ENCODE measurements at regions not wholly inside any gene's neighbourhood (a gene's known extent, or its start where the extent isn't known, plus 50 kb on each side); places are given as distances from the start of the nearest gene placed in this dataset.

GRCh38 chr20:4439461-4439860 lies 190.4 kb upstream of the ADRA1D start:
- DNase-seq = no peak
- H3K4me1 Mint-ChIP-seq = no peaks in the 10 kb centered on the region
- no peaks in the 10 kb centered on the region for H3K9me3 Mint-ChIP-seq (ENCODE audit: insufficient read depth)
- CTCF ChIA-PET = no interaction called here
- 81% methylated on average over 5 of the region's 5 CpGs for WGBS (ENCODE audit: insufficient coverage)
- no peak overlapping the region for H3K4me3 Mint-ChIP-seq
- POLR2A ChIA-PET = no interaction called here
- no peaks in the 10 kb centered on the region for H3K36me3 ChIP-seq (replicated peaks in 1 of 2; ENCODE audit: control extremely low read depth in 1 of 2, control insufficient read depth in 1 of 2, extremely low read depth in 1 of 2, insufficient read depth in 2 of 2, low read length in 1 of 2)
- no peak overlapping the region for H3K4me2 ChIP-seq (replicated peaks; ENCODE audit: low read depth, low read length, poor library complexity, severe bottlenecking)
- H3K79me2 ChIP-seq (ENCODE audit: control insufficient read depth, insufficient read depth, low read length) = no peaks in the 10 kb centered on the region
- TF ChIP-seq CTCF (IDR thresholded peaks at IDR 0.05) (no peak), EZH2 (IDR thresholded peaks at IDR 0.05; ENCODE audit: borderline replicate concordance, insufficient read depth, low read depth, low read length, poor library complexity, severe bottlenecking) (no peak)
- H3K9ac ChIP-seq (ENCODE audit: low read length) = no peak overlapping the region
- ATAC-seq (ENCODE audit: low read depth) = no peak
- H4K20me1 ChIP-seq (ENCODE audit: control insufficient read depth, insufficient read depth, low read length, poor library complexity, severe bottlenecking) = no peaks in the 10 kb centered on the region
- H3K4me1 ChIP-seq (ENCODE audit: control insufficient read depth in 2 of 2, insufficient read depth in 2 of 2, low read length in 2 of 2) = no peaks in the 10 kb centered on the region
- no peak overlapping the region for H3K4me3 ChIP-seq (ENCODE audit: control extremely low read depth in 1 of 5, extremely low read depth in 1 of 5, insufficient read depth in 1 of 5, low read depth in 2 of 5, low read length in 4 of 5)
- H3K27ac Mint-ChIP-seq = no peak overlapping the region
- no peaks in the 10 kb centered on the region for H3K27me3 Mint-ChIP-seq
- intact Hi-C loops (cut with micrococcal nuclease) = no loop called here
- H3K9me3 ChIP-seq (ENCODE audit: control extremely low read depth in 1 of 3, control insufficient read depth in 2 of 3, insufficient read depth in 1 of 3, low read length in 2 of 3) = no peaks in the 10 kb centered on the region
- H3K27me3 ChIP-seq (replicated peaks in 1 of 4; ENCODE audit: control extremely low read depth in 1 of 4, control insufficient read depth in 3 of 4, insufficient read depth in 4 of 4, low read length in 3 of 4) = no peaks in the 10 kb centered on the region
- no peak overlapping the region for H2AFZ ChIP-seq (ENCODE audit: insufficient read depth, low read depth, low read length, poor library complexity, severe bottlenecking)
- H3K27ac ChIP-seq (ENCODE audit: low read length in 2 of 2) = no peak overlapping the region

- ChIA-PET POLR2A (no interaction called here), CTCF (no interaction called here)
- Mint-ChIP-seq H3K27ac (no peak overlapping the region), H3K4me3 (no peak overlapping the region), H3K27me3 (peaks cover 4% of the 10 kb centered on the region), H3K4me1 (no peaks in the 10 kb centered on the region), H3K9me3 (ENCODE audit: insufficient read depth) (no peaks in the 10 kb centered on the region)
- H2AFZ ChIP-seq (ENCODE audit: insufficient read depth, low read depth, low read length, poor library complexity, severe bottlenecking) = no peak overlapping the region
- no peaks in the 10 kb centered on the region for H3K4me1 ChIP-seq (ENCODE audit: control insufficient read depth in 2 of 2, insufficient read depth in 2 of 2, low read length in 2 of 2)
- H3K9ac ChIP-seq (ENCODE audit: low read length) = no peak overlapping the region
- H3K79me2 ChIP-seq (ENCODE audit: control insufficient read depth, insufficient read depth, low read length) = no peaks in the 10 kb centered on the region
- WGBS (ENCODE audit: insufficient coverage) = no CpG with 5 or more reads among the region's 1 CpG
- H4K20me1 ChIP-seq (ENCODE audit: control insufficient read depth, insufficient read depth, low read length, poor library complexity, severe bottlenecking) = no peaks in the 10 kb centered on the region
- H3K4me3 ChIP-seq (ENCODE audit: control extremely low read depth in 1 of 5, extremely low read depth in 1 of 5, insufficient read depth in 1 of 5, low read depth in 2 of 5, low read length in 4 of 5) = no peak overlapping the region
- no peak overlapping the region for H3K4me2 ChIP-seq (replicated peaks; ENCODE audit: low read depth, low read length, poor library complexity, severe bottlenecking)
- no peaks in the 10 kb centered on the region for H3K27me3 ChIP-seq (replicated peaks in 1 of 4; ENCODE audit: control extremely low read depth in 1 of 4, control insufficient read depth in 3 of 4, insufficient read depth in 4 of 4, low read length in 3 of 4)
- H3K9me3 ChIP-seq (ENCODE audit: control extremely low read depth in 1 of 3, control insufficient read depth in 2 of 3, insufficient read depth in 1 of 3, low read length in 2 of 3) = no peaks in the 10 kb centered on the region
- intact Hi-C loops (cut with micrococcal nuclease) = no loop called here
- DNase-seq = no peak
- H3K27ac ChIP-seq (ENCODE audit: low read length in 2 of 2) = no peak overlapping the region
- ATAC-seq (ENCODE audit: low read depth) = no peak
- TF ChIP-seq EZH2 (IDR thresholded peaks at IDR 0.05; ENCODE audit: borderline replicate concordance, insufficient read depth, low read depth, low read length, poor library complexity, severe bottlenecking) (no peak), CTCF (IDR thresholded peaks at IDR 0.05) (no peak)
- no peaks in the 10 kb centered on the region for H3K36me3 ChIP-seq (replicated peaks in 1 of 2; ENCODE audit: control extremely low read depth in 1 of 2, control insufficient read depth in 1 of 2, extremely low read depth in 1 of 2, insufficient read depth in 2 of 2, low read length in 1 of 2)
Measured at GRCh38 chr20:4437131-4437530, 188.0 kb upstream of the ADRA1D start.

Measured in B cell (primary cell).